Endothelial cell of umbilical vein (primary cell): ENCODE measurements at regions not wholly inside any gene's neighbourhood (a gene's known extent, or its start where the extent isn't known, plus 50 kb on each side); places are given as distances from the start of the nearest gene placed in this dataset.

ENCODE experiments used
- BruUV-seq: library from RNA; stranded (reverse); fragments of 400-500 nt; replicated peaks from 2 replicates; lab custom pipeline; 2021; lab: Mats Ljungman, UMichigan
- CTCF ChIA-PET: fragments of 300-600, 350-600 bp; sonication (Branson Sonifier 250); formaldehyde crosslinking; loops from one replicate; lab custom pipeline; 2021; ENCODE audit warnings: antibody characterized with exemption, inconsistent platforms; lab: Charles Lee
- POLR2A ChIA-PET: fragments of 300-600, 350-600 bp; sonication (Branson Sonifier 250); formaldehyde crosslinking; loops from one replicate; lab custom pipeline; 2021; ENCODE audit warnings: antibody characterized with exemption, inconsistent platforms; lab: Charles Lee
- DNase-seq: peaks from one replicate; pipeline ENCODE4 v3.0.0-alpha.2; 2011; ENCODE audit warnings: low read depth, low spot score
- FAIRE-seq: peaks from 2 replicates; lab custom pipeline; 2011; peaks lifted over from hg19 to GRCh38; lab: Jason Lieb, UNC
- H2AFZ ChIP-seq: 2 replicates; pipeline ENCODE4 v1.6.0; 2012; ENCODE audit warnings: low read depth, low read length, control low read depth, inconsistent platforms
- H3K27ac ChIP-seq: 2 replicates; pipeline ENCODE4 v1.5.1; 2011; ENCODE audit warnings: low read depth, mild to moderate bottlenecking, control low read depth, low read length, moderate library complexity; ENCODE audit not compliant: insufficient read depth
- H3K27me3 ChIP-seq, 2 experiments: 2 replicates each; pipeline versions ENCODE4 v1.6.0 to v1.6.1; 2011; ENCODE audit warnings: low read length in 2 of 2, mixed read lengths in 1 of 2; ENCODE audit not compliant: control insufficient read depth in 2 of 2, insufficient read depth in 2 of 2
- H3K36me3 ChIP-seq, 2 experiments: 2 replicates in 1 of 2; 3 replicates in 1 of 2; pipeline ENCODE4 v1.5.1; 2011; ENCODE audit warnings: low read length in 2 of 2, mild to moderate bottlenecking in 1 of 2, moderate library complexity in 1 of 2; ENCODE audit not compliant: control insufficient read depth in 2 of 2, insufficient read depth in 2 of 2; ENCODE audit errors: extremely low read depth in 1 of 2
- H3K4me1 ChIP-seq: 3 replicates; pipeline ENCODE4 v1.5.1; 2011; ENCODE audit warnings: mild to moderate bottlenecking, low read length; ENCODE audit not compliant: control insufficient read depth, insufficient read depth; ENCODE audit errors: extremely low read depth
- H3K4me2 ChIP-seq: 2 replicates; pipeline ENCODE4 v1.6.1; 2011; ENCODE audit warnings: low read length, control low read depth, mixed read lengths; ENCODE audit not compliant: insufficient read depth
- H3K4me3 ChIP-seq, 3 experiments: fragments of 200-600 bp in 1 of 3; sonication (generic), shearing (Covaris generic) in 1 of 3; replicated peaks in 1 of 3; 2 replicates each; pipeline ENCODE4 v1.5.1; 2011 to 2016; ENCODE audit warnings: control low read depth in 3 of 3, low read length in 3 of 3, mild to moderate bottlenecking in 2 of 3, inconsistent platforms in 1 of 3, low read depth in 1 of 3, moderate library complexity in 1 of 3; ENCODE audit not compliant: insufficient read depth in 1 of 3
- H3K79me2 ChIP-seq: 2 replicates; pipeline ENCODE4 v1.6.0; 2012; ENCODE audit warnings: low read length, inconsistent platforms; ENCODE audit not compliant: control insufficient read depth, insufficient read depth
- H3K9ac ChIP-seq: replicated peaks from 2 replicates; pipeline ENCODE3; 2011; ENCODE audit warnings: low read length, control low read depth; ENCODE audit not compliant: insufficient read depth; ENCODE audit errors: extremely low read depth
- H3K9me1 ChIP-seq: replicated peaks from 3 replicates; pipeline ENCODE4 v1.6.0; 2011; ENCODE audit warnings: mild to moderate bottlenecking, low read length; ENCODE audit not compliant: control insufficient read depth, insufficient read depth; ENCODE audit errors: extremely low read depth
- H3K9me3 ChIP-seq: replicated peaks from 2 replicates; pipeline ENCODE4 v1.5.1; 2012; ENCODE audit warnings: low read length, inconsistent platforms; ENCODE audit not compliant: control insufficient read depth, insufficient read depth
- H4K20me1 ChIP-seq: replicated peaks from 2 replicates; pipeline ENCODE3; 2011; ENCODE audit warnings: mild to moderate bottlenecking, low read length; ENCODE audit not compliant: control insufficient read depth, insufficient read depth; ENCODE audit errors: extremely low read depth
- FOS ChIP-seq: IDR thresholded peaks from 2 replicates; pipeline ENCODE4 v1.6.1; 2011; ENCODE audit warnings: mild to moderate bottlenecking, low read length, moderate library complexity, borderline replicate concordance; ENCODE audit not compliant: insufficient read depth
- GATA2 ChIP-seq: IDR thresholded peaks from 2 replicates; pipeline ENCODE4 v1.7.0; 2011; ENCODE audit warnings: low read depth, mild to moderate bottlenecking, moderate library complexity, mixed read lengths, low read length; ENCODE audit not compliant: insufficient read length, insufficient read depth
- MAX ChIP-seq: IDR thresholded peaks from 2 replicates; pipeline ENCODE4 v1.6.1; 2011; ENCODE audit not compliant: insufficient read depth, insufficient read length
- POLR2A ChIP-seq: IDR thresholded peaks from 2 replicates; pipeline ENCODE4 v1.6.1; 2012; ENCODE audit warnings: low read depth, mild to moderate bottlenecking, control low read depth, low read length
- POLR2AphosphoS5 ChIP-seq: IDR thresholded peaks from 2 replicates; pipeline ENCODE4 v1.6.1; 2012; ENCODE audit warnings: low read depth, mild to moderate bottlenecking, control low read depth, low read length, moderate library complexity; ENCODE audit not compliant: insufficient read depth
- dilution Hi-C: fragments of 300-500 bp; cut with MboI; formaldehyde crosslinking; loops from one replicate; pipeline ENCODE4 v1.15.0; 2019; ENCODE audit warnings: low sequenced_read_pairs; ENCODE audit not compliant: extremely low pct_ligation_motif_present
- intact Hi-C: fragments of 100-400 bp; cut with micrococcal nuclease; formaldehyde crosslinking; loops from one replicate; pipeline ENCODE4 v1.10.0; 2022

DNA sequence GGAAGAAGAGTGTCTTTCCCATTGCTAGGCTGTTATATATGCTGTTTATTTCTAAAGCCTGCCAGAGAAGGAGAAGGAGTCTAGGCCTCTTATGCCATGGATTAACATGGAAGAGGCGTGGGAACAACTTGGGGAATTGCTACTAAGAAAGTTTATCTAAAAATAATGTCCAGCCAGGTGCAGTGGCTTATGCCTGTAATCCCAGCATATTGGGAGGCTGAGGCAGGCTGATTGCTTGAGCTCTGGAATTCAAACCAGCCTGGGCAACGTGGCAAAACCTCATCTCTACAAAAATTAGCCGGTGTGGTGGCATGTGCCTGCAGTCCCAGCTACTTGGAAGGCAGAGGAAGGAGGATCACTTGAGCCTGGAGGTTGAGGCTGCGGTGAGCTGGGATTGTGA lies 51.7 kb upstream of the ARPP19 start:
- no TSS peak for BruUV-seq
- Histone ChIP-seq H3K4me1 (no peaks in the 10 kb centered on the region), H3K27me3 (no peaks in the 10 kb centered on the region), H3K36me3 (peaks cover 2 to 5% of the 10 kb centered on the region in 2 experiments), H4K20me1 (no peaks in the 10 kb centered on the region), H3K9me3 (no peaks in the 10 kb centered on the region), H3K27ac (no peak overlapping the region), H2AFZ (no peak overlapping the region), H3K9me1 (no peaks in the 10 kb centered on the region), H3K4me3 (no peak overlapping the region), H3K9ac (no peak overlapping the region), H3K4me2 (no peak overlapping the region), H3K79me2 (no peaks in the 10 kb centered on the region)
- TF ChIP-seq POLR2AphosphoS5 (no peak), MAX (no peak), POLR2A (no peak), GATA2 (no peak), FOS (no peak)
- FAIRE-seq (no peak), DNase-seq (no peak)
- intact Hi-C loops (no loop called here), dilution Hi-C loops (no loop called here)
- CTCF ChIA-PET, result no interaction called here
- POLR2A ChIA-PET, result no interaction called here
